AG04450 (cell line): ENCODE measurements at regions not wholly inside any gene's neighbourhood (a gene's known extent, or its start where the extent isn't known, plus 50 kb on each side); places are given as distances from the start of the nearest gene placed in this dataset.

ENCODE experiments used
- CTCF ChIA-PET: fragments of 300-600, 350-600 bp; formaldehyde crosslinking; extraction: SDS; loops from one replicate; lab custom pipeline; 2022; ENCODE audit warnings: antibody characterized with exemption, inconsistent platforms; lab: Charles Lee
- POLR2A ChIA-PET: fragments of 350-600 bp; formaldehyde crosslinking; extraction: SDS; loops from one replicate; lab custom pipeline; 2021; ENCODE audit warnings: antibody characterized with exemption, inconsistent platforms; lab: Yijun Ruan, JAX
- DNase-seq: peaks from one replicate; pipeline ENCODE4 v3.0.0-alpha.2; 2011; ENCODE audit warnings: low read depth, low spot score
- H3K27ac ChIP-seq: one replicate; pipeline ENCODE4 v1.5.1; 2012; ENCODE audit warnings: low read depth, low read length, control low read depth
- H3K27me3 ChIP-seq: one replicate; pipeline ENCODE4 v1.6.0; 2012; ENCODE audit warnings: low read length; ENCODE audit not compliant: control insufficient read depth, insufficient read depth
- H3K4me3 ChIP-seq: 2 replicates; pipeline ENCODE4 v1.5.1; 2011; ENCODE audit warnings: mild to moderate bottlenecking, low read depth, low read length, control low read depth
- H3K9me3 ChIP-seq: 2 replicates; pipeline ENCODE4 v1.5.1; 2012; ENCODE audit warnings: low read length; ENCODE audit not compliant: control insufficient read depth, insufficient read depth
- TF ChIP-seq, protein P1 (sequence below): IDR thresholded peaks from 2 replicates; pipeline ENCODE4 v1.5.1; 2011; ENCODE audit warnings: low read depth, low read length, control low read depth, inconsistent platforms

DNA sequence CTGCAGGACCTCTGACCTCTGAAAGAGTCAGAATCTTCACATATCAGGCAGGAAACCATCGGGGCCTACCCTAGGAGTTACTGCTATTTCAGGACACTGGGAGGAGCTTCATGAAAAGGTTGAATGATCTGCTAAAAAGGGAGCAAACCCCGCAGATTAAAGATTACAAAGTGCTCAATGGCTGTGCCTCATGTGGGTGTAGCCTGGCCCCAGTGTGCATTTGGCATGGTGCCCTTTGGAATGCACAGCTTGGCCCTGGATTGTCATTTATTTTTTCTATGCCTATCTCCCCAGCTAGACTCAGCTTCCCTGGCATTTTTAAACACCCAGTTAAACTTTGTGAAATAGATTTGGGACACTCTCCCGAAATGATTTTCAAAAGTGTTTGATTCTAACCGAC is 368.5 kb upstream of the SPTLC3 start:
- DNase-seq, result no peak
- Histone ChIP-seq H3K9me3 (peaks cover 9% of the 10 kb centered on the region), H3K27ac (no peak overlapping the region), H3K4me3 (no peak overlapping the region), H3K27me3 (no peaks in the 10 kb centered on the region)
- CTCF ChIA-PET, result no interaction called here
- POLR2A ChIA-PET, result no interaction called here
- TF ChIP-seq, protein P1, sequence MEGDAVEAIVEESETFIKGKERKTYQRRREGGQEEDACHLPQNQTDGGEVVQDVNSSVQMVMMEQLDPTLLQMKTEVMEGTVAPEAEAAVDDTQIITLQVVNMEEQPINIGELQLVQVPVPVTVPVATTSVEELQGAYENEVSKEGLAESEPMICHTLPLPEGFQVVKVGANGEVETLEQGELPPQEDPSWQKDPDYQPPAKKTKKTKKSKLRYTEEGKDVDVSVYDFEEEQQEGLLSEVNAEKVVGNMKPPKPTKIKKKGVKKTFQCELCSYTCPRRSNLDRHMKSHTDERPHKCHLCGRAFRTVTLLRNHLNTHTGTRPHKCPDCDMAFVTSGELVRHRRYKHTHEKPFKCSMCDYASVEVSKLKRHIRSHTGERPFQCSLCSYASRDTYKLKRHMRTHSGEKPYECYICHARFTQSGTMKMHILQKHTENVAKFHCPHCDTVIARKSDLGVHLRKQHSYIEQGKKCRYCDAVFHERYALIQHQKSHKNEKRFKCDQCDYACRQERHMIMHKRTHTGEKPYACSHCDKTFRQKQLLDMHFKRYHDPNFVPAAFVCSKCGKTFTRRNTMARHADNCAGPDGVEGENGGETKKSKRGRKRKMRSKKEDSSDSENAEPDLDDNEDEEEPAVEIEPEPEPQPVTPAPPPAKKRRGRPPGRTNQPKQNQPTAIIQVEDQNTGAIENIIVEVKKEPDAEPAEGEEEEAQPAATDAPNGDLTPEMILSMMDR, result no peak

DNA sequence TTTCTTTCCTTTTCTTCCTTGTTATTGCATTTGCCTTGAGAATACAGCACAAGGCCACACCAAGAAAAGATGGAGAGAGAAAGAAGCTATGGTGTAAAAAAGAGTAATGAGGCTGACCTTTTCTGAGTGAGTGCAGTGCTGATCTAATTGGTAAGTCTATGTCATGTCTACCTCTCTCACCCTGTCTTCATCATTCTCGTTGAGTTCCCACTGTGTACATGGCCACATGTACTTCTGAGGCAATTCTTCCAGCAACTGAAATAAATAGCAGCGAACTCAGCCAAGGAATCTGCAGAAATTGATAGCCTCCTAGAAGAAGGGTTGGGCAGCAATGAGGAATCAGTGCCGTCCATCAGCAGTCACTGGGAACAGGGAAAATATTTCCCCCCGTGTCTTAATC is 367.2 kb upstream of the SPTLC3 start:
- ChIA-PET POLR2A (no interaction called here), CTCF (no interaction called here)
- no peaks in the 10 kb centered on the region for H3K27me3 ChIP-seq
- no peak for DNase-seq
- TF ChIP-seq, protein P1, result no peak
- H3K4me3 ChIP-seq, result no peak overlapping the region
- no peak overlapping the region for H3K27ac ChIP-seq
- peaks cover 9% of the 10 kb centered on the region for H3K9me3 ChIP-seq

DNA sequence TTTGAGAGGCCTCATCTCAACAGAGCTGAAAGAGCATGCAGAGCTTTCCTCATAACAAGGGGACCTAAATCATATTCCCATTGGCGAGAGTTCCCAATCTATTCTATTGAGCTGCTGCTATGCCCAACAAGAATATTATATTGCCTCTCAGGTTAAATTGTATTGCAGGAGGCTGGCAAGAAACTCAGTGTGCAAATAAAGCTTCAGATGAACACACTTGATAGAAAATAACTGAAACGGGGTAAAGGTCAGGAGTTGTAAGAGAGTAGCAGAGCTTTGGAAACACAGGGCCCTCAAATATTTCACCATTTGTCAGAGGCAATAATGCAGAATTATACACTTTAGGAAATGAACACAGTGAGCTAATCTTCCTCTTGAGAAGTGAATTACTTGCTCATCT is 364.3 kb upstream of the SPTLC3 start:
- TF ChIP-seq, protein P1, result no peak
- DNase-seq, result no peak
- no peaks in the 10 kb centered on the region for H3K27me3 ChIP-seq
- no peak overlapping the region for H3K27ac ChIP-seq
- POLR2A ChIA-PET, result no interaction called here
- CTCF ChIA-PET, result no interaction called here
- H3K9me3 ChIP-seq, result peaks cover 12% of the 10 kb centered on the region
- H3K4me3 ChIP-seq, result no peak overlapping the region

DNA sequence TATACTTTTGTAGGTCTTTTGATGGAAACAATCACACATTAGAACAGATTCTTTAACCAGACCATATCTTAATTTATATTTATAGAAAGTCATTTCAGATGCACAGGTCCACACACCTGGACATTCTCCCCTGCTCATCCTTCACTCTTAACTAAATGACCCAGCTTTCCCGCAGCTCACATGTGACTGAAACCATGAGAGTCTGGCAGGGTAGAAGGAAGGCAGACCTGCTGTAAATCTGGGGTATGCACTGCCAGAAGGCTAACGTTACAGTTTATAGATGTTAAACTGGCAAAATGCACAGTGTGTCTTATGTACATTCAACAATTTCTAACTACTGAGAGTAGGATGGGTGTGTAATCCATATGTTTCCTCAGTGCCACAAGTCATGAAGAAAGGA is 359.5 kb upstream of the SPTLC3 start:
- DNase-seq, result no peak
- no peak overlapping the region for H3K4me3 ChIP-seq
- H3K27ac ChIP-seq, result no peak overlapping the region
- CTCF ChIA-PET, result no interaction called here
- no peaks in the 10 kb centered on the region for H3K27me3 ChIP-seq
- H3K9me3 ChIP-seq, result peaks cover 11% of the 10 kb centered on the region
- TF ChIP-seq, protein P1, result no peak
- POLR2A ChIA-PET, result no interaction called here

DNA sequence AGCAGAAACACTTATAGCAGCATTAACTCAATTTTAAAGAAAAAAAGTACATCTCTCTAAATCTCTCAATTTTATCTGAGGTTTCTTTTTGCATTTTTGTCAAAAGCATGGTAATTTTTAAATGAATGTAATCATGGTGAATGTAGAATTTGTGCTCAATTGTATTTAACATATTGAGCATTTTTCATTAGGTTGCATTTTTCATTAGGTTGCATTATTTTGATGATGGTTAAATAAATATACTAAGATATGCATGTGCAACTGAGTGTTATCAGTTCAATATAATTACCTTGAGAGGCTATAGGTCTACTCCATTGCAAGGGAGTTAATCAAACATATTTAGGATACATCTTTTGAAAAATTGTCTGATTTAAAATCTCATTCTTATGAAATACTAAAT is 355.1 kb upstream of the SPTLC3 start:
- CTCF ChIA-PET, result no interaction called here

More for the DNA sequence above, 355.1 kb upstream of the SPTLC3 start:
- H3K27ac ChIP-seq, result no peak overlapping the region
- no peak for DNase-seq
- H3K9me3 ChIP-seq, result peaks cover 11% of the 10 kb centered on the region
- no peak overlapping the region for H3K4me3 ChIP-seq
- POLR2A ChIA-PET, result no interaction called here
- TF ChIP-seq, protein P1, result no peak
- H3K27me3 ChIP-seq, result no peaks in the 10 kb centered on the region
